ENCODE measurements at regions not wholly inside any gene's neighbourhood (a gene's known extent, or its start where the extent isn't known, plus 50 kb on each side); places are given as distances from the start of the nearest gene placed in this dataset.

DNA sequence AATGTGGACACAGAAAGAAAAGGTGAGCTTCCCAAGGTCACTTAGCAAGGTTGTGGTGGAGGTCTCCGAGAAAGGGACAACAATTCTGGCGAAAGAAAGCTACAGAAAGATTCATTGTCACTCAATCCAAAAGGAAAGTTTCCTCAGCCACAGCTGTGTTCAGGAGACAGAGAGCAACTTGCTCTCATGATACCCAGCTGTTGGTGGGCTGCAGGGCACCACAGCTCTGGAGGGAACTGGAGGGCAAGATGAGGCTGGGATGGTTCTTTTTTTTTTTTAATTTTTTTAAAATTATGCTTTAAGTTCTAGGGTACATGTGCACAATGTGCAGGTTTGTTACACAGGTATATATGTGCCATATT, 50.7 kb upstream of the VTCN1 start:
- DNase-seq (ENCODE audit: low read depth in 4 of 4, low spot score in 3 of 4), result no peak

DNA sequence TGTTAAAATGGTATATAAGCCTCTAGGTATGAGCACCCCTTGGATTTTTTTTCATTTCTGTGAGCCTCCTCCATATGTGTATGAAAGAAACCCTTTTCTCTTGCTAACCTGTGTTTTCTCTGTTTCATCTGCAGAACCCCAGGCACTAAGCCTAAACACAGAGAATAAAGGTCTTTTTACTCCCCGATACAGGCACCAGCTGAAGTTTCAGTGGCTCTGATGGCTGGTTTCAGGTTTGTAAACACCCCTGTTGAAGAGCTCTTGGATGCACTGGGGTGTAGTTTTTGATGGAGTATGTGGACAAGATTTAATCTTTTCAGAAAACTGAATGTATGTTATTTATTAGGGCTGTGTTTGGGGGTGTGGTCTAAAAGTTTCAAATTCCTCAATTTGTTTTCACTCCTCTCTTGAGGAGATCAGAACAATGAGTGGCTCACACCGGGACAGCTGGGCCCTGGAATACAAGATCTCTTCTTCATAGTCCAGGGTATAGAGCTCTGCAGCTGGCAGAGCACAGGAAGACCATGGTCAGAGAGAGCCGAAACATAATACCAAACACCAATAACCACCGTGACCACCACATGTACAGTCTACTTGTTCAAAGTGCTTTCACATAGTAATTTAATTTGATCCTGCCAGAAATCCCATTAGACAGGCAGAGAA, 50.2 kb upstream of the VTCN1 start:
- DNase-seq (ENCODE audit: low read depth in 4 of 4, low spot score in 3 of 4), result no peak

Measured in left renal pelvis (tissue), 4 donors.